T-cell (primary cell): ENCODE measurements at regions not wholly inside any gene's neighbourhood (a gene's known extent, or its start where the extent isn't known, plus 50 kb on each side); places are given as distances from the start of the nearest gene placed in this dataset.

ENCODE experiments used
- ATAC-seq, 4 experiments: fragments of 200-7000 bp in 3 of 4; fragments of 150-1000 bp in 1 of 4; cut with Tn5 transposase; replicated peaks in 1 of 4; 1 replicate in 3 of 4; 2 replicates in 1 of 4; pipeline ENCODE4 v1.10.0; 2021; ENCODE audit warnings: moderate library complexity in 3 of 4, mild to moderate bottlenecking in 2 of 4, moderate number of reproducible peaks in 1 of 4
- CTCF ChIA-PET, 2 donors: fragments of 300-600 bp; sonication (Branson Sonifier 250); formaldehyde crosslinking; loops; one replicate each; lab custom pipeline; 2022; ENCODE audit warnings: antibody characterized with exemption in 2 of 2; lab: Charles Lee
- POLR2A ChIA-PET, 2 donors: fragments of 300-600 bp; sonication (Branson Sonifier 250); formaldehyde crosslinking; loops; one replicate each; lab custom pipeline; 2022; ENCODE audit warnings: antibody characterized with exemption in 2 of 2; lab: Charles Lee
- DNase-seq, 35 experiments: peaks; one replicate each; pipeline versions ENCODE4 v3.0.0 to v3.0.0-alpha.2; 2013 to 2023
- H3K27ac ChIP-seq: one replicate; pipeline ENCODE4 v1.5.1; 2013; ENCODE audit warnings: low read length
- H3K27me3 ChIP-seq, 2 experiments: replicated peaks in 1 of 2; 1 replicate in 1 of 2; 2 replicates in 1 of 2; pipeline versions ENCODE4 v1.6.1 to v1.7.0; 2013; ENCODE audit warnings: low read length in 1 of 2, mixed read lengths in 1 of 2; ENCODE audit not compliant: control insufficient read depth in 2 of 2, insufficient read depth in 2 of 2; ENCODE audit errors: extremely low read depth in 1 of 2
- H3K36me3 ChIP-seq, 2 donors: 1 replicate in 1 of 2; 2 replicates in 1 of 2; pipeline versions ENCODE4 v1.6.1 to v1.7.0; 2013; ENCODE audit warnings: low read length in 1 of 2; ENCODE audit not compliant: control insufficient read depth in 2 of 2, insufficient read depth in 1 of 2; ENCODE audit errors: extremely low read depth in 1 of 2
- H3K4me1 ChIP-seq, 2 experiments: 1 replicate in 1 of 2; 2 replicates in 1 of 2; pipeline versions ENCODE4 v1.6.1 to v1.7.0; 2013; ENCODE audit warnings: low read length in 2 of 2, mixed read lengths in 1 of 2; ENCODE audit not compliant: insufficient read depth in 2 of 2, control insufficient read depth in 1 of 2; ENCODE audit errors: extremely low read depth in 1 of 2
- H3K4me3 ChIP-seq, 2 donors: 1 replicate in 1 of 2; 2 replicates in 1 of 2; pipeline versions ENCODE4 v1.5.1 to v1.7.0; 2013; ENCODE audit warnings: mild to moderate bottlenecking in 2 of 2, low read length in 1 of 2, moderate library complexity in 1 of 2; ENCODE audit not compliant: control insufficient read depth in 1 of 2; ENCODE audit errors: extremely low read depth in 1 of 2
- H3K9me3 ChIP-seq: 2 replicates; pipeline ENCODE4 v1.7.0; 2013
- H3K27ac Mint-ChIP-seq, 2 donors: one replicate each; pipeline ENCODE4 v1.8.0; 2020 to 2021; ENCODE audit warnings: mild to moderate bottlenecking in 2 of 2, mixed read lengths in 2 of 2
- H3K27me3 Mint-ChIP-seq, 2 donors: one replicate each; pipeline ENCODE4 v1.8.0; 2021 to 2022; ENCODE audit warnings: mixed read lengths in 2 of 2
- H3K36me3 Mint-ChIP-seq: one replicate; pipeline ENCODE4 v1.8.0; 2021; ENCODE audit warnings: mixed read lengths
- H3K4me1 Mint-ChIP-seq, 3 donors: one replicate each; pipeline ENCODE4 v1.8.0; 2020 to 2022; ENCODE audit warnings: mixed read lengths in 3 of 3, mild to moderate bottlenecking in 1 of 3
- H3K4me3 Mint-ChIP-seq, 3 donors: one replicate each; pipeline ENCODE4 v1.8.0; 2020 to 2022; ENCODE audit warnings: mild to moderate bottlenecking in 3 of 3, mixed read lengths in 3 of 3, moderate library complexity in 3 of 3
- H3K9me3 Mint-ChIP-seq, 3 donors: one replicate each; pipeline ENCODE4 v1.8.0; 2020 to 2022; ENCODE audit warnings: mixed read lengths in 3 of 3
- WGBS: methylation state at CpG from one replicate; pipeline ENCODE4 v1.1.5; 2013; ENCODE audit warnings: missing lambda C conversion rate; ENCODE audit not compliant: insufficient coverage; 5-methylcytosine and 5-hydroxymethylcytosine counted together

- peaks cover 0 to 19% of the 10 kb centered on the region in 2 experiments for H3K27me3 ChIP-seq
- no peaks in the 10 kb centered on the region for H3K9me3 Mint-ChIP-seq
- no peak for ATAC-seq
- CTCF ChIA-PET, result interaction anchor here (0.6 to 0.7 kb wide), 3 partner anchors 74 to 337 kb away, joined by 3 to 5 read pairs (median 5); no protein-coding TSS in a partner anchor
- peaks cover 0 to 3% (median 2%) of the 10 kb centered on the region in 3 donors for H3K4me1 Mint-ChIP-seq
- WGBS, result 84% methylated on average over 3 of the region's 8 CpGs
- H3K36me3 Mint-ChIP-seq, result no peaks in the 10 kb centered on the region
- H3K36me3 ChIP-seq, result no peaks in the 10 kb centered on the region
- no peak overlapping the region for H3K27ac ChIP-seq
- no peak overlapping the region for H3K27ac Mint-ChIP-seq
- DNase-seq, result no peak
- no peaks in the 10 kb centered on the region for H3K9me3 ChIP-seq
- POLR2A ChIA-PET, result no interaction called here
- no peaks in the 10 kb centered on the region for H3K4me1 ChIP-seq
- no peak overlapping the region for H3K4me3 Mint-ChIP-seq
- no peak overlapping the region for H3K4me3 ChIP-seq
- peaks cover 19 to 28% of the 10 kb centered on the region in 2 donors for H3K27me3 Mint-ChIP-seq
Measured at GRCh38 chr19:31168106-31168625, 181.1 kb downstream of the TSHZ3 start.

GRCh38 chr19:31167690-31168089 lies 181.5 kb downstream of the TSHZ3 start:
- no peak overlapping the region for H3K27ac Mint-ChIP-seq
- peaks cover 24 to 29% of the 10 kb centered on the region in 2 donors for H3K27me3 Mint-ChIP-seq

GRCh38 chr19:31166206-31166605 lies 183.0 kb downstream of the TSHZ3 start:
- ATAC-seq (no peak), DNase-seq (no peak)
- no peaks in the 10 kb centered on the region for H3K36me3 ChIP-seq
- peaks cover 32 to 35% of the 10 kb centered on the region in 2 donors for H3K27me3 Mint-ChIP-seq
- H3K27ac Mint-ChIP-seq, result no peak overlapping the region
- H3K27ac ChIP-seq, result no peak overlapping the region
- no peak overlapping the region for H3K4me3 ChIP-seq
- H3K4me1 ChIP-seq, result no peaks in the 10 kb centered on the region
- ChIA-PET POLR2A (no interaction called here), CTCF (no interaction called here)
- H3K36me3 Mint-ChIP-seq, result no peaks in the 10 kb centered on the region
- no peaks in the 10 kb centered on the region for H3K9me3 ChIP-seq
- no peak overlapping the region for H3K4me3 Mint-ChIP-seq
- WGBS, result 50% methylated on average over 1 of the region's 2 CpGs
- H3K9me3 Mint-ChIP-seq, result no peaks in the 10 kb centered on the region
- H3K4me1 Mint-ChIP-seq, result peaks cover 0 to 3% (median 2%) of the 10 kb centered on the region in 3 donors
- peaks cover 0 to 23% of the 10 kb centered on the region in 2 experiments for H3K27me3 ChIP-seq

More at GRCh38 chr19:31167690-31168089, 181.5 kb downstream of the TSHZ3 start:
- Mint-ChIP-seq H3K36me3 (no peaks in the 10 kb centered on the region), H3K4me3 (no peak overlapping the region), H3K9me3 (no peaks in the 10 kb centered on the region), H3K4me1 (peaks cover 0 to 3% (median 2%) of the 10 kb centered on the region in 3 donors)
- no peaks in the 10 kb centered on the region for H3K4me1 ChIP-seq
- H3K27me3 ChIP-seq, result peaks cover 0 to 19% of the 10 kb centered on the region in 2 experiments
- H3K27ac ChIP-seq, result no peak overlapping the region
- H3K9me3 ChIP-seq, result no peaks in the 10 kb centered on the region
- CTCF ChIA-PET, result interaction anchor here (0.6 to 0.7 kb wide), 2 partner anchors 74 to 336 kb away, joined by 5 read pairs; no protein-coding TSS in a partner anchor
- no CpG with 5 or more reads among the region's 8 CpGs for WGBS
- POLR2A ChIA-PET, result no interaction called here
- H3K4me3 ChIP-seq, result no peak overlapping the region
- no peak for ATAC-seq
- no peaks in the 10 kb centered on the region for H3K36me3 ChIP-seq
- no peak for DNase-seq

GRCh38 chr19:31164791-31165251 lies 184.4 kb downstream of the TSHZ3 start:
- WGBS, result 32% methylated on average over 17 of the region's 20 CpGs
- no peak overlapping the region for H3K27ac Mint-ChIP-seq
- no peaks in the 10 kb centered on the region for H3K9me3 Mint-ChIP-seq

DNA sequence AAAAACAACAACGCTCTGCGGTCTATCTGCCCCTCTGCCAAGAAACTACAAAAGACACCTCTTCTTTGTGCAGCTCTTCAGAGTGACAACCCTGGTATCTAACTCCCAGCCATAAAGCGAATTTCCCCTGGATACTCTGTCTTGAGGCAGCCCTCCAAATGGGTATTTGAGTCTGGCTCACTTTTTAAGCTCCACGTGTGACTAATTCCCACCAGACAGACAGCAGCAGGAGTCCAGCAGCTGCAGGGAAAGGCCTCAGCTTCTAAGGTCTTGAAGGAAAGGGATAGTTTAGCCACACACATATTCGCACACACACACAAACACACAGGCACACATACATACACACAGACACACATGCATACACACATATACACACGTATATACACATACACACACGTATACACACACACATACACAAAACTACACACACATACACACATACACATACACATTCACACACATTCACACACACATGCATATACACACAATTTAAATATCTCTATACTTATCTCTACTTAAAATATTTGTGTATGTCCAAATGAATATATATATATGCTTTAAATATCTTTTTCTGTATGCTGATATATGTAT lies 188.8 kb downstream of the TSHZ3 start:
- Mint-ChIP-seq H3K4me3 (no peak overlapping the region), H3K4me1 (no peaks in the 10 kb centered on the region), H3K27me3 (peaks cover 20 to 45% of the 10 kb centered on the region in 2 donors), H3K27ac (no peak overlapping the region), H3K9me3 (no peaks in the 10 kb centered on the region), H3K36me3 (no peaks in the 10 kb centered on the region)
- ATAC-seq, result no peak
- CTCF ChIA-PET, result interaction anchor here in 1 of 2 donors (0.6 kb wide), 1 partner anchor 73 kb away, joined by 3 read pairs; no protein-coding TSS in a partner anchor
- no peaks in the 10 kb centered on the region for H3K4me1 ChIP-seq
- H3K36me3 ChIP-seq, result no peaks in the 10 kb centered on the region
- WGBS, result 94% methylated on average over 5 of the region's 7 CpGs
- H3K4me3 ChIP-seq, result no peak overlapping the region
- no peaks in the 10 kb centered on the region for H3K9me3 ChIP-seq
- no peak for DNase-seq
- H3K27me3 ChIP-seq, result peaks cover 0 to 24% of the 10 kb centered on the region in 2 experiments
- no peak overlapping the region for H3K27ac ChIP-seq
- POLR2A ChIA-PET, result no interaction called here

More at GRCh38 chr19:31164791-31165251, 184.4 kb downstream of the TSHZ3 start:
- Histone ChIP-seq H3K4me1 (no peaks in the 10 kb centered on the region), H3K36me3 (no peaks in the 10 kb centered on the region), H3K27me3 (peaks cover 0 to 23% of the 10 kb centered on the region in 2 experiments), H3K9me3 (no peaks in the 10 kb centered on the region), H3K4me3 (no peak overlapping the region), H3K27ac (no peak overlapping the region)
- ATAC-seq (no peak), DNase-seq (no peak)
- CTCF ChIA-PET, result no interaction called here
- Mint-ChIP-seq H3K27me3 (peaks cover 30 to 35% of the 10 kb centered on the region in 2 donors), H3K4me1 (peaks cover 0 to 3% (median 2%) of the 10 kb centered on the region in 3 donors), H3K4me3 (no peak overlapping the region), H3K36me3 (no peaks in the 10 kb centered on the region)
- POLR2A ChIA-PET, result no interaction called here

DNA sequence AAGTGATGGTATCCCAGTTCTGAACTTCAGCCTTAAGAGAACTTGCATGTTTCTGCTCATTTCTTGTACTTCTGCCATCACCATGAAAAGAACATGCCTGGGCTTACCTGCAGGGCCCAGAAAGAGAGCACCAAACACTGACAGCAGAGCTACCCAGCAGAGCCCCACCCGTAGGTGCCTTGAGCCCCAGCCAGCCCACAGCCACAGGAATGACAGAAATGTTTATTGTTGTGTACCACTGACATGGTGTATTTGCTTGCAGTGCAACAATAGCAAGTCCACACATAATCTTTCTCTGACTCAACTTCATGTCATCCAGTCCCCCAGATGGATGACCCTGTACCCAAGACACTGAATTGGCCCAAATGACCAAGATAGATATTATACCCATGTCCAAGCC lies 195.2 kb downstream of the TSHZ3 start:
- ChIA-PET CTCF (interaction anchor here in 1 of 2 donors (0.5 kb wide), 1 partner anchor 487 kb away, joined by 3 read pairs; no protein-coding TSS in a partner anchor), POLR2A (no interaction called here)
- H3K36me3 Mint-ChIP-seq, result no peaks in the 10 kb centered on the region
- WGBS, result no CpG with 5 or more reads among the region's 1 CpG
- no peak overlapping the region for H3K4me3 Mint-ChIP-seq
- Histone ChIP-seq H3K9me3 (no peaks in the 10 kb centered on the region), H3K4me3 (no peak overlapping the region), H3K27me3 (peaks cover 0 to 5% of the 10 kb centered on the region in 2 experiments), H3K4me1 (no peaks in the 10 kb centered on the region), H3K27ac (no peak overlapping the region), H3K36me3 (no peaks in the 10 kb centered on the region)
- no peaks in the 10 kb centered on the region for H3K4me1 Mint-ChIP-seq
- no peaks in the 10 kb centered on the region for H3K9me3 Mint-ChIP-seq
- DNase-seq, result no peak
- peaks cover 0 to 15% of the 10 kb centered on the region in 2 donors for H3K27me3 Mint-ChIP-seq
- ATAC-seq, result no peak
- H3K27ac Mint-ChIP-seq, result no peak overlapping the region
